Suprapubic skin (tissue), 4 donors: ENCODE measurements at regions not wholly inside any gene's neighbourhood (a gene's known extent, or its start where the extent isn't known, plus 50 kb on each side); places are given as distances from the start of the nearest gene placed in this dataset.

Experiments used
- CTCF ChIP-seq, 2 donors: fragments of 200-600 bp in 1 of 2; fragments of 450-650 bp in 1 of 2; sonication (generic) in 1 of 2; IDR thresholded peaks; one replicate each; pipeline ENCODE4 v1.5.1; 2016 to 2019; ENCODE audit warnings: antibody characterized with exemption in 2 of 2, mild to moderate bottlenecking in 1 of 2, moderate library complexity in 1 of 2
- EP300 ChIP-seq: sonication (generic); formaldehyde crosslinking; IDR thresholded peaks from one replicate; pipeline ENCODE4 v1.6.1; 2017; ENCODE audit warnings: antibody characterized with exemption
- POLR2A ChIP-seq, 2 donors: fragments of 450-650 bp; IDR thresholded peaks; one replicate each; pipeline ENCODE4 v1.6.1; 2017; ENCODE audit warnings: antibody characterized with exemption in 2 of 2, mild to moderate bottlenecking in 2 of 2, moderate library complexity in 2 of 2
- POLR2AphosphoS5 ChIP-seq, 3 donors: sonication (generic); formaldehyde crosslinking; IDR thresholded peaks; one replicate each; pipeline ENCODE4 v1.6.1; 2017; ENCODE audit warnings: antibody characterized with exemption in 3 of 3

GRCh38 chr16:17989255-17989654, 347.3 kb downstream of the NPIPA8 start:
- TF ChIP-seq CTCF (IDR thresholded peaks at IDR 0.05) (no peak), POLR2A (IDR thresholded peaks at IDR 0.05) (no peak), POLR2AphosphoS5 (IDR thresholded peaks at IDR 0.05) (no peak), EP300 (no peak)
